NCI-H2081 (cell line): ENCODE measurements at regions not wholly inside any gene's neighbourhood (a gene's known extent, or its start where the extent isn't known, plus 50 kb on each side); places are given as distances from the start of the nearest gene placed in this dataset.
"Not testable (repeated sequence)": the region's sequence is repeated elsewhere in the genome, so short reads cannot be mapped to it uniquely, and the experiment has no call there.

Source experiments
- DNase-seq, 2 experiments: peaks; one replicate each; lab custom pipeline; 2025; lab: John Stamatoyannopoulos, UW

DNA sequence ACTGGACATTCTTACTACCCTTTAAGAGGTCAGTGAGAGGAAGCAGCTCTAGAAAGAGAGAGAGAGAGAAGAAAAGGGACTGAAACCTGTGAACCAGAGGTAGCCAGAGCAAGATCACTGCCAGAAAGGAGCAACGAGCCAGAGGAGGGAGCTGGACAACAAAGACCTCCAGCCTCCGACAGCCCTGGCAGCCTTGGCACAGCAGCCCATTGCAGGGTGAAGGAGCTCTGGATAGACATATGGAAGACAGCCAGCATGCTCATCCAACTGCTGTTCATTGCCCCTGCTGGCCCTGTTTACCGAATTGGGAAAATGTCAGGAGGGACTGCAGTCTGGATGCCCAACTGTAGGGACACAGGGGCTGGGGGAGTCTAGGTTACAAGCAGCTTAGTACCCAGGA lies 228.4 kb upstream of the SLC35G4 start:
- no peak for DNase-seq

DNA sequence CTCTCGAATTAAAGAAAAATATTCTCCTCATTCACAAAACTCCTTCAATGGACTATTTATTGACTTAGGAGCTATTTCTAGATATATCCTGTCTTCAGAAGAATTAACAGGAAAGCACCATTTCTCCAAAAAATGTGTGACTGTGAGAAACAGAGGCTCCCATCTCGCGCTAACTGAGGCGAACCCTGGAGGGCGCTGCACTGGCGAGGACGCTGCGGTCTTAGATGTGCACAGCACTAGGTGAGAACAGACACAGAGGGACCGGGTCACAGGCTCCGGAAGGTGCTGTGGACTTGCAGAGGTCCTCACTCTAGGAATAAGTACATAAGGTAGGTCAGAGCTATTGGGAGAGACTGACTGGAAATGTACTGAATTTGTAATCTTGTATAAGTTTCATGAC lies 229.7 kb upstream of the SLC35G4 start:
- DNase-seq: no peak

DNA sequence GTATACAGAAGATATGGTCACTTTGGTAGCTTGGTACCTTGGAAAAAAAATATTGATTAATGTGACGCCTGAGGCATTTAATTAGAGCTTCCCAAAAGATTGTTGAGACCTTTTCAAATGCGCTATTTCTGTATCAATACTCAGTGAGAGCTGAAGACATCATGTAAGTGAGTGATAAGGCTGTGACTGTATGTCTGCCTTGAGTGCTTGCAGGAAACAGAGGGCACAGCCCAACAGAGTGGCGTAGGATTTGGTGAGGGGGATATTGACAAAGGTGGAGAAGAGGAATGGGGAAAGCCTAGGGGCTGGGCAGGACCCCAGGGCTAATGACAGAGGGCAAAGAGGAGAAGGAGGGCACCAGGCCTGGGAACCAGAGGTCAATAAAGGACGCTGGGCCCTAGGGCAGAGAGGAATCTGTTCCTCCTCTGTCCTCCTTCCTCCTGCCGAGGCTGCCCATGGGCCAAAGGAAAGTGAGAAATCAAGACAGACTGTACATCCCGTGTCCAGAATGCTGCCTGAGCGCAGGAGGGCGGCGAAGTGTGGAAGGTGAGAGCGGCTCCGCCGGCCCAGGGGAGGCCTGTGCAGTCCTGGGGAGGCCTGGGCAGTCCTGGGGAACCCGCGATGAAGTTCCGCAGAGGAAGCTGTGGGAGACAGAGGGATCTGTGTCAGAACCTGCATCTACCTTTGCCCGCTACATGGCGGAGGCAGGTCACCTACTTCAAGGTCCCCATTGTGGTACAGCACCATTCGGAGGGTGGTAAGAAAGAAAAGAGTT lies 228.6 kb upstream of the PIEZO2 start:
- no peak for DNase-seq

DNA sequence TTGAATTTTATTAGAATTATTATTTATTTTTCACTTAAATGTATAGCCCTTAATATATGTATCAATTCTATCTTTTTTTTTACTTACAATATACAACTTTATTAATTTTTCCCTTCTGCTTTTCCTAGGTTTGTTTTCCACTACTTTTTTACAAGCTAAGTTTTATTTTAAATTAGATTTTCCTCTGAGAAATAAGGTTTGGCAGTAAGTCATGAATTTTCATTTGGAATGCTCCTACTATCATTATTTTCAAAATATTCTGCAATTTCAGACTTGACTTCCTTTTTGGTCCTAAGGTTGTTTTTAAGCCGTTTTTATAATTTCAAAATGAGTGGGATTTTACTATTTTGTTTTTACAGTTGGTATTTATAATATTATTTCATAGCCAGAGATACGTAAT lies 222.8 kb upstream of the PIEZO2 start:
- no peak for DNase-seq

DNA sequence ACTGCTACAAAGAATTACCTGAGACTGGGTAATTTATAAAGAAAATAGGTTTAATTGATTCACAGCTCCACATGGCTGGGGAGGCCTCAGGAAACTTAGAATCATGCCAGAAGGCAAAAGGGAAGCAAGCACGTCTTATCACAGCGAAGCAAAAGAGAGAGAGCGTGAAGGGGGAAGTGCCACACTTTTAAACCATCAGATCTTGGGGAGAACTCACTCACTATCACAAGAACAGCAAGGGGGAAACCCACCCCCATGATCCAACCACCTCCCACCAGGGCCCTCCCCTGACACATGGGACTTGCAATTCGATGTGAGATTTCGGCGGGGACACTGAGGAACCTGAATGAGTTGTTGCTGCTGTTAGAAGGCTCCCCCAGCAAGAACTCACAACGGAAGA lies 220.2 kb upstream of the PIEZO2 start:
- DNase-seq: no peak

DNA sequence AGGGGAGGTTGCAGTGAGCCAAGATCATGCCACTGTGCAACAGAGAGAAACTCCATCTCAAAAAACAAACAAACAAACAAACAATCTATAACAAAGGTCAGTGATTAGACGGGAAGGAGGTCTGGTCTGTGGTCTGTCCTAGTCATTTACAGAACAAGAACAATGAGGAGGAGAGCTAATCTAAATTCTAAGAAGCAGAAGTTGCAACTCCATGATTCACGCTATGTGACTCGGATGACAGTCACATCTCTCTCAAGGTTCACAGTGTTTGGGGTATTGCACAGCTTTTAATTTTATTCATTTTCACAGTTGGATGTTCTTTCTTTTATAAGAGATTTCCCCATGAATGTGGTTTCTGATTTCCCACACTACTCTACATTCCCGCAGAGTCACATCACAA lies 218.7 kb upstream of the PIEZO2 start:
- no peak for DNase-seq

DNA sequence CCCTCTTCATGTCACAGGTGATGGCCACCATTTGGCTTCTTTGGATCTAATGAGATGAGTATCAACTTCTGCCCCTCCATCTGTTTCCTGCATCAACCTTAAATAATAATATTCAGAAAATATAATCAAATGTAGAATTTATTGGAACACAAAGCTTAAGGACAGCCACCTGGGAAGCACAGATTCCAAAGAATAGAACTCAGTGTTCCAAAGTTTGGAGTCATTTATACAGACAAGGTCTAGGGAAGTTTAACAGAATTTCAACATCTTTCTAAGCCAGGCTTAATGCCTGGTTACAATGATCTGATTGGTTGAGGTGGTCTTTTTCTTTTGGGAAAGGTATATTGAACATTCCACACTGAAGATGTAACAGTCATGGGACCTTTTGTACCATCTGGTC lies 218.0 kb upstream of the PIEZO2 start:
- DNase-seq: no peak

DNA sequence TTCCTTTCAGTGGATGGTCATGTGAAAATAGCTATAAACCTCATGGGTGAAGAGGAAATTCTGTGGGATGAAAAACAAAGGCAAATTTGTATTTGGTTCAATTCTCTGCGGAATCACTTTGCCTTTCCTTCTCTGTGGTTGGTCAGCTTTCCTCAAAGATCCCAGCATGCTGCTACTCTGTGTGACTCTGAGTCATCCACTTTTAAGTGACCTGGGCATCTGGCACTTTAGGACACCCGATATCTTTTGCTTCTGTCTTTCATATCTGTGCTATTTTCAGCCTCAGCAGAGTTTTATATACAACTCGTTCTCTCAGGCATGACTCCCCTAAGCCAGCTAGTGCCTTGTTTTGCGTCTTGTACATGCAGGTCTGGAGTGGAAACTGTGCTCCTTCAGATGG lies 217.0 kb upstream of the PIEZO2 start:
- no peak for DNase-seq

DNA sequence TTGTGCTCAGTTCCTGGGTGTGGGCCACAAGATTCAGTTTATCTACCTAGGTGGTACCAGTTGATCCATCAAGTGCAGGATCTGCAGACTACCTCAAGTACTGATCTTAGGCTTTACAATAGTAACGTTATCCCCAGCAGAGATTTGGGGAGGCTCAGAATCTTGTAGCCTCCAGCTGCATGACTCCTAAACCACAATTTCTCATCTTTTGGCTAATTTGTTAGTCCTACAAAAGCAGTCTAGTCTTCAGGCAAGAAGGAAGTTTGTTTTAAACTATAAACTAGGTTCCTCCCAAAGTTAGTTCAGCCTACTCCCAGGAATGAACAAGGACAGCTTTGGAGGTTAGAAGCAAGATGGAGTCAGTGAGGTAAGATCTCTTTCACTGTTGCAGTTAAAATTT lies 213.5 kb upstream of the PIEZO2 start:
- no peak for DNase-seq

DNA sequence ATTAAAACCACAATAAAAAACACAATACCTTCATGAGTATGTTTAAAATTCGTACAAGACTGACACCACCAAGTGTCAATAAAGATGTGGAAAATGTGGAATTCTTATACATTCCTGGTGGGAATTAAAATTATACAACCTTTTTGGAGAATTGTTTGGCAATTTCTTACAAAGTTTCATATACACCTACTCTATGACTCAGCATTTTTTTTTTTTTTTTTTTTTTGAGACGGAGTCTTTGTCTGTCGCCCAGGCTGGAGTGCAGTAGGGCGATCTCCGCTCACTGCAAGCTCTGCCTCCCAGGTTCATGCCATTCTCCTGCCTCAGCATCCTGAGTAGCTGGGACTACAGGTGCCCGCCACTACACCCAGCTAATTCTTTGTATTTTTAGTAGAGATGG lies 212.5 kb upstream of the PIEZO2 start:
- DNase-seq: not testable (repeated sequence)

DNA sequence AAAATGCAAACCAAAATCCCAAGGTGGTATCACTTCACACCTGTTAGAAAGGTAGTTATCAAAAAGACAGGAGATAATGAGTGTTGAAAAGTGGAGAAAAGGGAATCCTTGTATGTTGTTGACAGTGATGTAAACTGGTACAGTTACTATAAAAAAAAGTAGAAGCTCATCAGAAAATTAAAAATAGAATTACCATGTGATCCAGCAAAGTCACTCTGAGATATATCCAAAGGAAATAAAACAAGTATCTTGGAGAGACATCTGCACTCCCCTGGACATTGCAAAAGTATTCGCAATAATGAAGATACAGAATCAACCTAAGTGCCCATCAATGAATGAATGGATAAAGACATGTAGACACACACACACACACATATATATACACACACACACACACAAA lies 208.3 kb upstream of the PIEZO2 start:
- no peak for DNase-seq

DNA sequence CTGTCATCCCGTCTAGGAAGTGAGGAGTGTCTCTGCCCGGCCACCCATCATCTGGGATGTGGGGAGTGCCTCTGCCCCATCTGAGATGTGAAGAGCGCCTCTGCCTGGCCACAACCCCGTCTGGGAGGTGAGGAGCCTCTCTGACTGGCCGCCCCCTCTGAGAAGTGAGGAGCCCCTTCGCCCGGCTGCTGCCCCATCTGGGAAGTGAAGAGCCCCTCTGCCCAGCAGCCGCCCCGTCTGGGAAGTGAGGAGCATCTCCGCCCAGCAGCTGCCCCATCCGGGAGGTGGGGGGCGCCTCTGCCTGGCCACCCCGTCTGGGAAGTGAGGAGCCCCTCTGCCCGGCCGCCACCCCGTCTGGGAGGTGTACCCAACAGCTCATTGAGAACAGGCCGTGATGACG lies 195.2 kb upstream of the PIEZO2 start:
- DNase-seq: not testable (repeated sequence)

DNA sequence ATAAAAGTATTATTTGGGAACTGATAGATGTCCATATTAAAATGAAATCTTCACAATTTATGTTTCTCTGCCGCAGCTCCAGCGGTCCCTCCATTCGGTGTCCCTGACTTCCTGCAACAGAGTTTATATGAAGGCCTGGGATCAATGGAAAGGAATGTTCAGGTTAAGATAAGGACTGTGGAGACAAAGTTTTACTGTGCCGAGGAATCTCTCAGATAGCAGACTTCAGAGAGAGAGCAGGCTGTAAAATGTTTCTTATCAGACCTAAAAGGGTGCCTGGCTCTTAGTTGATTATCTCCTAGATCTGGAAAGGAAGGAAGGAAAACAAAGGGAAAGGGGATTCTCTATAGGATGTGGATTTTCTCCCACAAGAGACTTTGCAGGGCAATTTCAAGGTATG lies 193.7 kb upstream of the PIEZO2 start:
- no peak for DNase-seq

DNA sequence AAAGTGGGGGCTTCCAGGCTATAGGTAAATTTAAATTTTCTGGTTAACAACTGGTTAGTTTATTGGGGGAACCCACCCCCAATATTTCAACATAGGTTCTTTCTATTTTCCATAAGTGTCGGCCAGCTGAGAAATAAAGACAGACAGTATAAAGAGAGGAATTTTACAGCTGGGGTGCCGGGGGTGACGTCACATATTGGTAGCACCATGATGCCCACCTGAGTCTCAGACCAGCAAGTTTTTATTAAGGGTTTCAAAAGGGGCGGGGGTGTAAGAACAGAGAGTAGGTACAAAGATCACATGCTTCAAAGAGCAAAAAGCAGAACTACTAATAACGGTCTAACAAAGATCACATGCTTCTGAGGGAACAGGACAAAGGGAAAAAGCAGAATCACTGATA lies 192.7 kb upstream of the PIEZO2 start:
- DNase-seq: not testable (repeated sequence)

DNA sequence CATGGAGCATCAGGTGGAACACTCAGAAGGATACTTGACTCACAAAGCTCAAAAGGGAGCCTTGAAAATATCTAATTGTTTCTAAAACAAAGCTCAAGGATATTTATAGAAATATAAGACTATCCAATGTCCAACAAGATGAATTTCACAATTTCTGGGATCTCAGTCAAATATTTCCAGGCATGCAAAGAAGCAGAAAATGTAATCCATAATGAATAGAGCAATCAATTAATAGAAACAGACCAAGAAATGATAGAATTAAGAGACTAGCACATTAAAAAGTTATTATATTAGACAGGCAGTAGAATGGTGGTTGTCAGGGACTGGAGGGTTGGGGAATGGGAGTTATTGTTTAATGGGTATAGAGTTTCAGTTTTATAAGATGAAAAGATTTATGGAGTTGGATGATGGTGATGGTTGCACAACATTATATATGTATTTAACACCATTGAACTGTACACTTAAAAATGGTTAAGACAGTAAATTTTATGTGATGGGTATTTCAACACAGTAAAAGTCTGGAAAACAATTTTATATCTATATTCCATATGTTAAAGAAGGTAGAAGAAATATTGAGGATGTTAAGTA lies 189.9 kb upstream of the PIEZO2 start:
- no peak for DNase-seq

DNA sequence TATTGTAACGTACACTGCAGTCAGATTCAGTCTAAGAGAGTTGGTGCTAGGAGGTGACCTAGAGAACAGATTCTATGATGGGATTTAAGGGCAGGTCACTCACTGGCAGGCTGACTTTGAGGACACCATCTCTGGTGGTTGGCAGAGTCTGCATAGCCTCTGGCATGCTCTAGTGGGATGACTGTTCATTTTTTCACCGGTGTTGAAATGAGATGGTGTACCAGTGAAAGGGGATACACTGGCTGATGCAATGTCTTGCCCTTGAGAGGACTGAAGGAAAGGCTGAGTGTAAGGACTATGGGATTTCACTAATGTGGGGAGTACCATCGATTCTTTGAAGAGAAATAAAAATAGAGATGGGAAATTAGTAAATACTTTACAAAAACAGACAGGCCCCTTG lies 186.9 kb upstream of the PIEZO2 start:
- no peak for DNase-seq

DNA sequence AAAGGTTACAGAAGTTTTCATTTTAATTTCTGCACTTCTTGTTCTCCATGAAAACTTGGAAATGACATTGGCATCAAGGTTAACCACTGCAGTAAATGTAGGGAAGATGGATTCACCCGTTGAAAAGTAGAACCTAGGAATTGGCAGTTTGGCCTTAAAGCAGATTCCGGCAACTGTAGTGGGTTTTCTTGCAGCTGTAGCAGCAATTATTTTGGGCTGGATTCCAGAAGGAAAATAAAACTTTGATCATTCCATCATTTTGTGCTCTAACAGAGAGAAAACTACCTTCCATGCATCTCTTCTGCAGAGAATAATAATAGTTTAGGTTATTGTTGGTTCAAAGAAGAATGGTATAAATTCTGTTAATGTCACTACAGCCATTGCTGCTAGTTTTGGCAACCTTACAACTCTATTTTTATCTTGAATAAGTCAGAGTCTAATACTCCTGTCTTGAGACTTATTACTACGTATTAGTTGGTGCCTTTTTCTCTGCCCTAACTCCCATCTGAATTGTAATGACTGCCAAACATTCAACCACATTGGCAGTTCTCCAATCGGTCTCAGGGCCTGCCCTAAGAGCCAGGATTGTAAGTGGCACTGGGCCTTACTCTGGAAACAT lies 178.1 kb upstream of the PIEZO2 start:
- no peak for DNase-seq

DNA sequence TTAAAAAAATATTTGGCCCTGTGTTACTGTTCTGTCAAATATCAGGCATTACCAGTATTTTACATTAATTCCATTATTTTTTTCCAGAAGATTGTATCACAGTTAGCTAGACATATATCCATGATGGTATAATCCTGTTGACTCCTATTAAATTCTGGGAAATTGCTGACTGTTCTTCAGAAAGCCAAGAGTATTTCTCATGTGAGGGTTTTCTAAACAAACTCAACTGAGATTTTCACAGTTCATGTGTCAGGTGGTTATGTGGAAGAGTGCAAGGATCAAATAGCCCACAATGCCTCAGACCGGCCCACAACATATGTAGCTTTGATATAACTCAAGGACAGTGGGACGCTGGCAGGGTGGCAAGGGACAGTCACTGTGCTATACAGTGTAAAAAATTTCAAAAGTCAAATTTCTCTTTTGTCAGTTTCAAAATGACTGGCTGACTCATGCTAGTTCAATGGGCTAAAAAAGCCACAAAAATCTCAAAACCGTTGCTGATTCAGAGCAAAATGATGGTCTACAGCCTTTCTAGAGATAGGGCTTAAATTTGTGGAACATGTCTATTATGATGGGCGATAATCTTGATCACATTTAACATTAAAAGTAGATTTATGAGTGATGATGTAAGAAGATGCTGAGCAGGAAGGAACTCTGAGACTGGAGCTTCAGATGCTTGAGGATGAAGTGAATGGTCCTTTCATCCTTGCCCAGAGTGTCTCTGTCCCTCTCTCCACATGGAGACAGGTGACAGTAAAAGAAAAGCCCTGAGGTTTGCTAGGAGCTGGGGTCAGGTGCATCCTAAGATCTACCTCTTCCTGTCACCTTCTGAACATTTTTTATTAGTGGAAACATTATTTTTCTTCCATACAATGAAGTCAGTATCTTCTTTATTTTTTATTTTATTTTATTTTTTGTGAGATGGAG lies 175.8 kb upstream of the PIEZO2 start:
- DNase-seq: no peak

DNA sequence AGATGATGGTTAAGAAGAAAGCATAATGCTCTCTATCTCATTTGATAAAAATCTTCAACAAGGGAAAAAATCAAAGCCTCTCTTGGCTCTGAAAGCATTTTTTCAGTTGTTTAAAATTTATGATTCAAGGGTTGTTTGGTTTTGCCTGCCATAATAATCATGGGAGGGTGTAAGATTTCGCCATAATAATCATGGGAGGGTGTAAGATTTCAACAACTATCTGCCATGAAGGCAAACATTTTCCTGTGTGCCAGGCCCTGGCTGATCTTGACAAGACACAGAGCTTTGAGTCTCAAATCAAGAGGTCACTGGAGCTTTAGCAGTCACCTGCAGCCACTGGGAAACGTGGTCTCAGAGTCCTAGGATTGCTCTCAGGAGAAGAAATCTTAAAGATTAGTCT lies 175.1 kb upstream of the PIEZO2 start:
- no peak for DNase-seq

DNA sequence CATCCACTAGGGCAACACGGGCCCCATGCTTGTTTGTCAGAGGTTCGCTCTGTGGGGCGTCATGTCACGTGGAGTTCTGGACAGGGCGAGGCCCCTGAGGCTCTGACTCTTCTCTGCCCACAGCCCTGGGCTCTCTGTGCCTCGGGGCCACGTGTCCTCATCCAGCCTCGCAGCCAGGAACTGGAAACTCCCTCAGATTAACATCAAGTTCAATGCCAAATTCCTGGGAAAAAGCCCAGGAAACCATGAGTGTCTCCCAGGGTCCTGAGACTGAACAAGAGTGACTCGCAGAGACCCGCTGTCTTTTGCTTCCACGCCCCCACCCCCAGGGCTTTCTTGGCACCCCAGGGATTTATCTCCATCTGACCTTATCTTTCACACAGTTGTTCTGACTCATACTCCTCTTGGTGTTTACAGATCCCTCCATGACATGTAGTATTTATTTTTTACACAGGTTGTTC lies 174.0 kb upstream of the PIEZO2 start:
- no peak for DNase-seq

DNA sequence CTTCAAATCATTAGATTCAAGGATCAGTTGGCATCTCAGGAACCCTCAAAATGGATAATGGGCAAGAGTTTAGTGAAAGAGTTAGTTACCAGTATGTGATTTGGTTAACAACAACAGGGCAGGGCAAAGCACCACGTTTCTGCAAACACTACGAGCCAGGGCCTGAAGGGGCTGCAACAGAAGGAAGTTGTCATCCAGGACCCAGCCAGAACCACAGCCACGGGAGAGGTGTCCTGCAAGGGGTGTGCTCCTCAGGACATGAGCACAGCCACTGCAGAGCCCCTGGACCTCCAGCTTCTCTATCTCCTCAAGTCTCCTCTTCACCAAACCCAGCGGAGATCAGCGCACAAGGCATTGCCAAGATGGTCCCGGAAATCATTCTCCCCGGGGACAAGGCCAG lies 173.3 kb upstream of the PIEZO2 start:
- no peak for DNase-seq

DNA sequence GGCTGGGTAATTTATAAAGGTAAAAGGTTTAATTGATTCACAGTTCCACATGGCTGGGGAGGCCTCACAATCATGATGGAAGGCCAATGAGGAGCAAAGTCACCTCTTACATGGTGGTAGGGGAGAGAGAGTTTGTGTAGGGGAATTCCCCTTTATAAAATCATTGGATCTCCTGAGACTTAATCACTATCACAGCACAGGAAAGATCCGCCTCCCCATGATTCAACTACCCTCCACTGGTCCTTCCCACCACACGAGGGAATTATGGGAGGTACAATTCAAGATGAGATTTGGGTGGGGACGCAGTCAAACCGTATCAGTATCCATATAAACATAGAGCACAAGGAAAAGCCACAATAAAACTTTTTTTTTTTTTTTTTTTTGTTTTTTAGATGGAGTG lies 172.6 kb upstream of the PIEZO2 start:
- no peak for DNase-seq
